Neural cell (in vitro differentiated cells): ENCODE measurements at regions not wholly inside any gene's neighbourhood (a gene's known extent, or its start where the extent isn't known, plus 50 kb on each side); places are given as distances from the start of the nearest gene placed in this dataset.

Experiments
- H2AFZ ChIP-seq: fragments of 200-600, 300-800 bp; sonication (generic), shearing (Covaris generic); 2 replicates; pipeline ENCODE4 v1.6.0; 2014; ENCODE audit warnings: low read depth, mild to moderate bottlenecking, antibody characterized with exemption, low read length, moderate library complexity
- H3F3A ChIP-seq: fragments of 200-600 bp; shearing (Covaris generic); 2 replicates; pipeline ENCODE4 v1.6.1; 2016; ENCODE audit warnings: mild to moderate bottlenecking, moderate library complexity, mixed read lengths, antibody characterized with exemption, low read length; ENCODE audit not compliant: insufficient read depth, poor library complexity, severe bottlenecking
- H3K27ac ChIP-seq: fragments of 200-600, 300-800 bp; sonication (generic), shearing (Covaris generic); 2 replicates; pipeline ENCODE4 v1.5.1; 2014; ENCODE audit warnings: mild to moderate bottlenecking, low read length, moderate library complexity
- H3K27me3 ChIP-seq: fragments of 300-800, 200-600 bp; sonication (generic), shearing (Covaris generic); 2 replicates; pipeline ENCODE4 v1.6.0; 2014; ENCODE audit warnings: mild to moderate bottlenecking, low read depth, low read length, moderate library complexity; ENCODE audit not compliant: insufficient read depth
- H3K36me3 ChIP-seq: fragments of 300-800, 200-600 bp; sonication (generic), shearing (Covaris generic); 2 replicates; pipeline ENCODE4 v1.5.1; 2014; ENCODE audit warnings: mild to moderate bottlenecking, antibody characterized with exemption, low read length, moderate library complexity; ENCODE audit not compliant: insufficient read depth
- H3K4me2 ChIP-seq: fragments of 300-800, 200-600 bp; sonication (generic), shearing (Covaris generic); 2 replicates; pipeline ENCODE4 v1.6.0; 2014; ENCODE audit warnings: mild to moderate bottlenecking, low read length
- H3K4me3 ChIP-seq: fragments of 300-800, 200-600 bp; sonication (generic), shearing (Covaris generic); 2 replicates; pipeline ENCODE4 v1.5.1; 2014; ENCODE audit warnings: mild to moderate bottlenecking, low read length, moderate library complexity
- H3K79me2 ChIP-seq: fragments of 200-600 bp; shearing (Covaris generic); replicated peaks from 2 replicates; pipeline ENCODE4 v1.6.0; 2014; ENCODE audit warnings: mild to moderate bottlenecking, low read length, moderate library complexity; ENCODE audit not compliant: insufficient read depth
- H3K9ac ChIP-seq: fragments of 300-800, 200-600 bp; sonication (generic), shearing (Covaris generic); 2 replicates; pipeline ENCODE4 v1.6.1; 2016; ENCODE audit warnings: mild to moderate bottlenecking, low read length, mixed read lengths
- H3K9me2 ChIP-seq: fragments of 200-600 bp; shearing (Covaris generic); 2 replicates; pipeline ENCODE4 v1.6.1; 2016; ENCODE audit warnings: mild to moderate bottlenecking, low read length, mixed read lengths; ENCODE audit not compliant: insufficient read depth
- H3K9me3 ChIP-seq: fragments of 200-600, 300-800 bp; sonication (generic), shearing (Covaris generic); 2 replicates; pipeline ENCODE4 v1.6.1; 2016; ENCODE audit warnings: mild to moderate bottlenecking, mixed run types, low read length, moderate library complexity, mixed read lengths
- H4K20me1 ChIP-seq: fragments of 200-600 bp; shearing (Covaris generic); 2 replicates; pipeline ENCODE4 v1.6.1; 2016; ENCODE audit warnings: mild to moderate bottlenecking, mixed run types; ENCODE audit not compliant: insufficient read depth
- CTCF ChIP-seq: fragments of 450-650 bp; IDR thresholded peaks from 2 replicates; pipeline ENCODE4 v1.5.1; 2014; ENCODE audit warnings: antibody characterized with exemption, mild to moderate bottlenecking, moderate library complexity; ENCODE audit not compliant: poor library complexity, severe bottlenecking
- EP300 ChIP-seq: fragments of 450-650 bp; conservative IDR thresholded peaks from 2 replicates; pipeline ENCODE4 v1.6.1; 2014; ENCODE audit warnings: antibody characterized with exemption, mild to moderate bottlenecking, moderate library complexity; ENCODE audit not compliant: poor library complexity, severe bottlenecking
- EZH2 ChIP-seq: fragments of 200-600, 300-800 bp; shearing (Covaris generic), sonication (generic); IDR thresholded peaks from 2 replicates; pipeline ENCODE4 v1.6.1; 2014; ENCODE audit warnings: antibody characterized with exemption, low read length, borderline replicate concordance, mild to moderate bottlenecking; ENCODE audit not compliant: insufficient read depth, poor library complexity, severe bottlenecking
- MXI1 ChIP-seq: fragments of 450-650 bp; conservative IDR thresholded peaks from 2 replicates; pipeline ENCODE4 v1.6.1; 2014; ENCODE audit warnings: antibody characterized with exemption, mild to moderate bottlenecking; ENCODE audit not compliant: poor library complexity, severe bottlenecking
- POLR2AphosphoS5 ChIP-seq: IDR thresholded peaks from 2 replicates; pipeline ENCODE4 v1.6.1; 2012
- RAD21 ChIP-seq: fragments of 450-650 bp; conservative IDR thresholded peaks from 2 replicates; pipeline ENCODE4 v1.6.1; 2014; ENCODE audit warnings: antibody characterized with exemption, mild to moderate bottlenecking, moderate library complexity
- REST ChIP-seq: IDR thresholded peaks from 2 replicates; pipeline ENCODE4 v1.6.1; 2012; ENCODE audit warnings: borderline replicate concordance
- SMC3 ChIP-seq: fragments of 450-650 bp; conservative IDR thresholded peaks from 2 replicates; pipeline ENCODE4 v1.6.1; 2014; ENCODE audit warnings: antibody characterized with exemption, mild to moderate bottlenecking, moderate library complexity; ENCODE audit not compliant: poor library complexity
- TAF1 ChIP-seq: IDR thresholded peaks from 2 replicates; pipeline ENCODE4 v1.6.1; 2012; ENCODE audit warnings: low read depth

DNA sequence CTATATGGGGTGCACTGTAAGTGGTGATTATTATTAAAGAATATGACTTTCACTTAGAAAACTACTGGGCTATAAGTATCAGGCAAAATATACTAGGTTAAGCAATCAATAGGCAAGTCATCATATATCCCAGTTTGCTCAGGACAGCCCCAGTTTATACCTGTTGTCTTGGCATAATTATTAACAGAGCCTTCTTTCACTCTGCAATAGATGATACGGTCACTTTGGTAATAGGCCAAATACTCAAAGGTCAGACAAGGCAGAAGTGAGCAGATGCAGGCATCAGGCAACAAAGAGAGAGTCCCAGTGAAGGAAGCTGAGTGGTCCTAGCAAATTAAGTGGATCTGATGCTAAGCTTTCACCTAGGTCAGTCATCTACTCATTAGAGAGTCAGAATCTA lies 599.9 kb downstream of the LMO4 start:
- TF ChIP-seq RAD21 = no peak
- TF ChIP-seq EZH2 = no peak
- no peak for TF ChIP-seq MXI1
- TF ChIP-seq TAF1 = no peak
- TF ChIP-seq SMC3 = no peak
- TF ChIP-seq EP300 = no peak
- no peak for TF ChIP-seq CTCF
- no peak for TF ChIP-seq POLR2AphosphoS5
- no peak for TF ChIP-seq REST

DNA sequence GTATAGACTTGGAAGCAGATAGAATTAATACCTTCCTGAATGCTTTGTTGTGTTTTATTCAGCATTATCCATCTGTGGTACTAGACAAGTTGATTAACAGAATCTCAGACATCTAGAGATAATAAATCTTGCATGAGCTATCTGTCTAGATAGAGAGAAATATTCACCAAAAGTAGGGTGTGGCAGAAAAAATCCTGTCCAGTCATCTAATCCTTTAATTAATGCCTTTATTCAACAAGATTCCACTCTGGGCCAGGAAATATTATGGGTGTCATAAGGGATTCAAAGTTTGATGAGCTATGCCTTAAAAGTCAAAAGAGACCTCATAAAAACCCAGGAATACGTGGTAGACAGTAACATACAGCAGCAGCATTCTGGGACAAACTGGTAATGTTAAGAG lies 601.2 kb downstream of the LMO4 start:
- no peaks in the 10 kb centered on the region for H3K27me3 ChIP-seq
- no peak overlapping the region for H3K9ac ChIP-seq
- no peaks in the 10 kb centered on the region for H4K20me1 ChIP-seq
- H3K36me3 ChIP-seq = no peaks in the 10 kb centered on the region
- H3K79me2 ChIP-seq = no peaks in the 10 kb centered on the region
- no peak overlapping the region for H3K27ac ChIP-seq
- H3F3A ChIP-seq = no peaks in the 10 kb centered on the region
- H3K9me3 ChIP-seq = no peaks in the 10 kb centered on the region
- TF ChIP-seq TAF1 (no peak), REST (no peak), EZH2 (no peak), MXI1 (no peak), EP300 (no peak), CTCF (no peak), POLR2AphosphoS5 (no peak), SMC3 (no peak), RAD21 (no peak)
- H3K4me3 ChIP-seq = no peak overlapping the region
- H2AFZ ChIP-seq = no peak overlapping the region
- no peaks in the 10 kb centered on the region for H3K9me2 ChIP-seq
- no peak overlapping the region for H3K4me2 ChIP-seq

More for the DNA sequence above, 599.9 kb downstream of the LMO4 start:
- Histone ChIP-seq H3K27me3 (no peaks in the 10 kb centered on the region), H2AFZ (no peak overlapping the region), H3K79me2 (no peaks in the 10 kb centered on the region), H4K20me1 (no peaks in the 10 kb centered on the region), H3K9ac (no peak overlapping the region), H3K9me2 (no peaks in the 10 kb centered on the region), H3K4me3 (no peak overlapping the region), H3K27ac (no peak overlapping the region), H3K4me2 (no peak overlapping the region), H3F3A (no peaks in the 10 kb centered on the region), H3K9me3 (no peaks in the 10 kb centered on the region), H3K36me3 (no peaks in the 10 kb centered on the region)
